ENCODE measurements at regions not wholly inside any gene's neighbourhood (a gene's known extent, or its start where the extent isn't known, plus 50 kb on each side); places are given as distances from the start of the nearest gene placed in this dataset.
"Not testable (repeated sequence)": the region's sequence is repeated elsewhere in the genome, so short reads cannot be mapped to it uniquely, and the experiment has no call there.

DNA sequence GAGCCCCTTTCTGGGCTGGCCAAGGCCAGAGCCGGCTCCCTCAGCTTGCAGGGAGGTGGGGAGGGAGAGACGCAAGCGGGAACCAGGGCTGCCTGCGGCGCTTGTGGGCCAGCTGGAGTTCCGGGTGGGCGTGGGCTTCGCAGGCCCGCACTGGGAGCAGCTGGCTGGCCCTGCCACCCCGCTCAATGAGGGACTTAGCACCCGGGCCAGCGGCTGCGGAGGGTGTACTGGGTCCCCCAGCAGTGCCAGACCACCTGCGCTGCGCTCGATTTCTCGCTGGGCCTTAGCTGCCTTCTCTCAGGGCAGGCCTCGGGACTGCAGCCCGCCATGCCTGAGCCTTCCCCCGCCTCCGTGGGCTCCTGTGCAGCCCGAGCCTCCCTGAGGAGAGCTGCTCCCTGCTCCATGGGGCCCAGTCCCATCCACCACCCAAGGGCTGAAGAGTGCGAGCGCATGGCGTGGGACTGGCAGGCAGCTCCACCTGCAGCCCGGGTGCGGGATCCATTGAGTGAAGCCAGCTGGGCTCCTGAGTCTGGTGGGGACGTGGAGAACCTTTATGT lies 376.1 kb downstream of the C6orf118 start:
- CTCF ChIA-PET; BruUV-seq (replicated peaks); H3K9me2 ChIP-seq (ENCODE audit: insufficient read depth); H3K79me2 ChIP-seq (ENCODE audit: insufficient read depth, low read length); H3K9ac ChIP-seq (ENCODE audit: low read length); H3K36me3 ChIP-seq (ENCODE audit: control insufficient read depth in 1 of 2, insufficient read depth in 2 of 2, low read length in 2 of 2); H4K20me1 ChIP-seq (ENCODE audit: insufficient read depth); intact Hi-C loops (cut with micrococcal nuclease); H3K4me2 ChIP-seq (ENCODE audit: low read length); H3K4me1 ChIP-seq (ENCODE audit: control insufficient read depth in 1 of 2, insufficient read depth in 2 of 2, low read length in 2 of 2); H3K27ac ChIP-seq (ENCODE audit: low read depth, low read length); H2AFZ ChIP-seq (ENCODE audit: low read depth, low read length, poor library complexity, severe bottlenecking); H3K27me3 ChIP-seq (ENCODE audit: insufficient read depth, low read length); H3K4me3 ChIP-seq (replicated peaks in 1 of 2; ENCODE audit: low read depth in 1 of 2, low read length in 2 of 2); RAD21 ChIA-PET (ENCODE audit: low non-redundant PET in 1 of 2, low total read pairs in 2 of 2, uncharacterized antibody in 2 of 2, unreplicated experiment in 2 of 2); ATAC-seq; POLR2A ChIA-PET; DNase-seq (ENCODE audit: low read depth, low spot score): not testable (repeated sequence)
- peaks cover 3 to 17% of the 10 kb centered on the region in 2 experiments; a peak in 2 of 4 replicates for H3K9me3 ChIP-seq (ENCODE audit: control insufficient read depth in 1 of 2, insufficient read depth in 1 of 2, low read depth in 1 of 2, low read length in 2 of 2)

- H4K20me1 ChIP-seq (ENCODE audit: insufficient read depth) = no peaks in the 10 kb centered on the region
- H3K9me2 ChIP-seq (ENCODE audit: insufficient read depth) = no peaks in the 10 kb centered on the region
- CTCF ChIA-PET = no interaction called here
- RAD21 ChIA-PET (ENCODE audit: low non-redundant PET in 1 of 2, low total read pairs in 2 of 2, uncharacterized antibody in 2 of 2, unreplicated experiment in 2 of 2) = no interaction called here
- H3K79me2 ChIP-seq (ENCODE audit: insufficient read depth, low read length) = no peaks in the 10 kb centered on the region
- H3K36me3 ChIP-seq (ENCODE audit: control insufficient read depth in 1 of 2, insufficient read depth in 2 of 2, low read length in 2 of 2) = no peaks in the 10 kb centered on the region
- POLR2A ChIA-PET = no interaction called here
- no peak for DNase-seq (ENCODE audit: low read depth, low spot score)
- intact Hi-C loops (cut with micrococcal nuclease) = loop anchor here (5.0 kb wide), 1 partner anchor 1502 kb away; no protein-coding TSS in a partner anchor
- BruUV-seq (replicated peaks) = no TSS peak
- no peak overlapping the region for H3K4me3 ChIP-seq (replicated peaks in 1 of 2; ENCODE audit: low read depth in 1 of 2, low read length in 2 of 2)
- ATAC-seq = no peak
- peaks cover 0 to 18% of the 10 kb centered on the region in 2 experiments; a peak in 2 of 4 replicates for H3K9me3 ChIP-seq (ENCODE audit: control insufficient read depth in 1 of 2, insufficient read depth in 1 of 2, low read depth in 1 of 2, low read length in 2 of 2)
- H3K4me1 ChIP-seq (ENCODE audit: control insufficient read depth in 1 of 2, insufficient read depth in 2 of 2, low read length in 2 of 2) = no peaks in the 10 kb centered on the region
- no peak overlapping the region for H3K9ac ChIP-seq (ENCODE audit: low read length)
- H2AFZ ChIP-seq (ENCODE audit: low read depth, low read length, poor library complexity, severe bottlenecking) = no peak overlapping the region
- H3K27me3 ChIP-seq (ENCODE audit: insufficient read depth, low read length) = no peaks in the 10 kb centered on the region
- no peak overlapping the region for H3K27ac ChIP-seq (ENCODE audit: low read depth, low read length)
- no peak overlapping the region for H3K4me2 ChIP-seq (ENCODE audit: low read length)
- TF ChIP-seq ZBTB33 (IDR thresholded peaks at IDR 0.05; ENCODE audit: extremely low read depth, insufficient replicate concordance, low read length) (no peak), SP1 (IDR thresholded peaks at IDR 0.05; ENCODE audit: low read depth) (no peak), CBX3 (IDR thresholded peaks at IDR 0.05; ENCODE audit: low read depth) (no peak), EZH2 (IDR thresholded peaks at IDR 0.05) (no peak), ELF1 (IDR thresholded peaks at IDR 0.05; ENCODE audit: borderline replicate concordance, low read depth) (no peak), SRF (IDR thresholded peaks at IDR 0.05; ENCODE audit: low read depth) (no peak), JUND (IDR thresholded peaks at IDR 0.05) (no peak), YY1 (IDR thresholded peaks at IDR 0.05; ENCODE audit: extremely low read depth, insufficient replicate concordance, low read depth, low read length) (no peak), RAD21 (IDR thresholded peaks at IDR 0.05; ENCODE audit: low read depth) (no peak), MAX (IDR thresholded peaks at IDR 0.05) (no peak), ZNF274 (IDR thresholded peaks at IDR 0.05; ENCODE audit: low read depth, low read length) (no peak), POLR2AphosphoS5 (IDR thresholded peaks at IDR 0.05; ENCODE audit: low read depth, low read length) (no peak), CTCF (IDR thresholded peaks at IDR 0.05 in 2 of 3, conservative IDR thresholded peaks at IDR 0.05 in 1 of 3; ENCODE audit: borderline replicate concordance in 1 of 3, insufficient read depth in 1 of 3, low read depth in 2 of 3, low read length in 2 of 3) (no peak), POLR2A (IDR thresholded peaks at IDR 0.05; ENCODE audit: borderline replicate concordance, extremely low read depth, insufficient read depth, insufficient read length) (no peak)
- TF ChIP-seq, protein P1, sequence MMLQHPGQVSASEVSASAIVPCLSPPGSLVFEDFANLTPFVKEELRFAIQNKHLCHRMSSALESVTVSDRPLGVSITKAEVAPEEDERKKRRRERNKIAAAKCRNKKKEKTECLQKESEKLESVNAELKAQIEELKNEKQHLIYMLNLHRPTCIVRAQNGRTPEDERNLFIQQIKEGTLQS (IDR thresholded peaks at IDR 0.05) = no peak
Measured at GRCh38 chr6:164929408-164929977, 379.9 kb downstream of the C6orf118 start.
